AML-193 (cell line): ENCODE measurements at regions not wholly inside any gene's neighbourhood (a gene's known extent, or its start where the extent isn't known, plus 50 kb on each side); places are given as distances from the start of the nearest gene placed in this dataset.

Experiments used
- DNase-seq, 2 experiments: peaks; one replicate each; lab custom pipeline; 2025; lab: John Stamatoyannopoulos, UW

- DNase-seq, result no peak
Measured at GRCh38 chr4:181677621-181678020, 565.6 kb upstream of the TENM3 start.

- no peak for DNase-seq
Measured at GRCh38 chr4:181679754-181680153, 563.4 kb upstream of the TENM3 start.

- DNase-seq, result no peak
Measured at GRCh38 chr4:181682367-181683047, 560.7 kb upstream of the TENM3 start.

- no peak for DNase-seq
Measured at GRCh38 chr4:181684310-181684709, 558.9 kb upstream of the TENM3 start.

DNA sequence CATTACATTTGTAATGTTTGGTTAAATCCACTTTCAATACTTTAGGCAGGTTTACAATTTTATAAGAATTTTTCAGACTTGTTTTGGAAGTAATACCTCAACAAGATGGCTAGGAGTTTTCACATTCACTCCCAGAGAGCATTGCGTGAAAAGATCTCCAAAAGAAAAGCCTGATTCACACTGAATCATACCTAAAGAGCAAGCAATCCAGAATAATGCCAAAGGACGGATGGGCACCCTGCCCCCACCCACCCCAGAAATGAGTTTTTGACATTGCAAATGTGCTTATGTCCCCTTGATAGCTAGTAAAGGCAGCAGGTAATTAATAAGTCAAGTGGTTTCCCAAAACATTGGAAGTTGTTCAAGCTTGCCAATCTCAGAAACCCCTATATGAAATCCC lies 557.7 kb upstream of the TENM3 start:
- no peak for DNase-seq

DNA sequence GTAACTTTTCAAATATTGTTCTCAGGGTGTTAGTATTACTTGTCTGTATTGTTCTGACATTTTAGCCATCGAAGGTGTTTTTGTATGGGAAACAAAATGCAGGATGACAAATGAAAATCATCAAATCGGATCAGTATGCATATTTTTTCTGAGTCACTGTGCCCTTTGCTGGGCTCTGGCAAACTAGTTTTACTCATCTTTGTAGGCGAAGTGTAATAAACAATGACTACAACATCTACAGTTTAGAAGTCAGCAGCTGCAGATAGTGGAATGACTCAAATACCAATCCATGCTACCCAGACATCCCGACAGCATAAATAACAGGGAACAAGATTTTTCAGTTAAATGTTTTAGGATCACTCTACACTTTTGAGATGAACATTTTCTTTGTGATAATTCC lies 557.3 kb upstream of the TENM3 start:
- no peak for DNase-seq

DNA sequence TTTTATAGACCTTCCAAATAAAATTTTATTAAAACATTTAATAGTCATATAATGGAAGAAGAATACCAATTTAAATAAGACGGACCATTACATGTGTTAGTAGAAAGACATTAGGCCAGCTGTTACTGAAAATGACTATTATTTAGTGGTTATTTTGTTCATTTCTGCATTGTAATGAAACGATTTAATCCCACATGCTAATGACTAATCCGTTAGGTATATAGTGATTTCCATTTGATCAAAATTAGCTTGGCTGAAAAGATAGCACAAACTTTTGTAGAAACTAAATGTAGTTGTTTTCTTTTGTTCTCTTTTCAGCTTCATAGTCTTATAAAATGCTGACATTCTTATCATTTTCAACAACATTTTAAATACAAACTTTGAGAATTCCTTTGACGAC lies 556.1 kb upstream of the TENM3 start:
- DNase-seq, result no peak

GRCh38 chr4:181688432-181688831 lies 554.8 kb upstream of the TENM3 start:
- DNase-seq, result no peak

DNA sequence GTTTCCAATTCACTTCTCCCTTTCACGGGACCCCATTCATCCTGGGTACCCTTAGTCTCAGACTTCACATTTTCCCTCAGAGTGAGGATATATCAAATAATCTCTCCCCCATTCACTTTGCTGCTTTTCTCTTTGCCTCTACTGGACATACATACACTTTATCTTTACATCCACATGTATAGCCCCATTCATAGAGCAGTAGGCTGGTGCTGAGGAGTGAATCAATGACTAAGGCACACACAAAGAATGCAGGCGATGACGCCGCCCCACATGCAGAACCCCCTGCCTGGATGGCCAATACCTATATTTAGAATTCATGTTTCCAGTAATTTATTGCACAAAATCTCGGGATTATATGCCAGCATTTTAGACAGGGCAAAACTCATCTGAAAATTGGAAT lies 554.3 kb upstream of the TENM3 start:
- DNase-seq, result no peak

DNA sequence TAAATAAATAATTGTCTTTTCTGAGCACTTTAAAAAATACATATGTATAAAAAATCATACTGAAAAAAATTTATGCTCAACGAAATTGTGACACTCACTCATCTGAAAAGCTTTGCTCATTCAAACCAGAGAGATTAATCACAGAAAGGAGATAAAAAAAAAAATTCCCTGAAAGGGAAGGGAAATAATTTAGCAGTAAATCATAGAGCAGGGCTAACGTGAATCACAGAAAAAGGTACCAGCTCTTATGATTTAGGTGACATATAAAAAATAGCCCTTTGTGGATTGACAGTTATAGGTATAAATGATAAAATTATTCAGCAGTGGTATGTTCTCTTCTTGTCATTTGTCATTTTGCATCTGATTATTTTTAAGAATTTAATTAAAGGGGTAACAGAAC lies 552.7 kb upstream of the TENM3 start:
- DNase-seq, result no peak

- no peak for DNase-seq
Measured at GRCh38 chr4:181692965-181693364, 550.2 kb upstream of the TENM3 start.

- no peak for DNase-seq
Measured at GRCh38 chr4:181693517-181693916, 549.7 kb upstream of the TENM3 start.

DNA sequence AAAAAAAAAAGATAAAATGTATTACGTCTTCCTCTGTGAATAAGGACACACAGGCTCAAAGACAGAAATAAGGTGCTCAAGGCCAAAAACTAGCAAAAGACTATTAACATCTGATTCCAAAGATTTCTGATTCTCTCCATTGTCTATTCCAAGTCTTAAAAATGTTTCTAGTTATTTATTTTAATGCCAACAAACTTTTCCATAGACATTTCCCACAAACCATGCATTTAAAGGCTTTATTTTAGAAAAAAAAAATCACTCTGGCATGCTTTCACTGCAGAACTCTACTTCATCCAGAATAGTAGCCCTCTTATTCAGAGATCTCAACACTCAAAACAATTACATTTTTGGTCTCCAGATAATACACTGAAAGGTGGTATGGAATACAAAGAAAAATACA lies 545.0 kb upstream of the TENM3 start:
- no peak for DNase-seq

GRCh38 chr4:181701214-181701613 lies 542.0 kb upstream of the TENM3 start:
- DNase-seq, result no peak

- DNase-seq, result no peak
Measured at GRCh38 chr4:181701894-181702293, 541.3 kb upstream of the TENM3 start.

GRCh38 chr4:181702864-181703495 lies 540.2 kb upstream of the TENM3 start:
- no peak for DNase-seq

GRCh38 chr4:181710143-181710542 lies 533.1 kb upstream of the TENM3 start:
- DNase-seq, result no peak

- DNase-seq, result no peak
Measured at GRCh38 chr4:181711387-181711786, 531.8 kb upstream of the TENM3 start.

GRCh38 chr4:181728305-181728966 lies 514.8 kb upstream of the TENM3 start:
- DNase-seq, result no peak

DNA sequence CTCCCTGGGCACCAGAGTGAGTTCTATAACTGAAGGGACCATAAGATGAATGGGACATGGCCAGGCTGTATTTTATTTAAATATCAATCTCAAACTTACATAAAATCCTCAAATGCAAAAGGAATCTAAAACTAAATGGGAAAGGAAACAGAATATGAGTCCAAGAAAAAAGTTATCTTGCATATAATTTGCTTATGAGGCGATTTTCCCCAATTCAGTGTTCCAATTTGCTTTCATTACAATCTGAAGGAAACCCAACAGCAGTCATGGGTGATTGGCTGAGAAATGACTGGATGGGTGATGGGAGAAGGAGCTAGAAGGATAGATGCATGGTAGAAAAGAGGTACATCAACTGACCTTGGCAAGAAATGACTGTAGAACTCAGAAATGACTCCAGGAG lies 511.3 kb upstream of the TENM3 start:
- no peak for DNase-seq

DNA sequence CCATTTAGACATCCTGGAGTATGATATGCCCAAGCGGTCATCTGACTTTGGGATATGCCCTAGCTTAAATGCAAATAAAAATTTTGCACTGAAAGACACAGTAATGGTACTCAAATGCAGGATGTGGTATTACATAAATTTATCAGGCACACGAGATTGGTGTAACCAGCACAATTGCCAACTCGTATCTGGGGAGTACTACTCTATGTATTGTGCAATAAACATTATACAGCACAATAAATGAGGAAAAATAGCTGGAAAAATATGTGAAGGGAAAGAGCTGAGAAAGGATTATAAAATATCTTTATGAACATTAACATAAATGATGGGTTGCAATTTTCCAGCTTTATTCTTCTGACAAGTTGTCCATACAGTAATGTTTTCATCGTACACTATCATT lies 505.5 kb upstream of the TENM3 start:
- no peak for DNase-seq

GRCh38 chr4:181739031-181739430 lies 504.2 kb upstream of the TENM3 start:
- DNase-seq, result no peak

DNA sequence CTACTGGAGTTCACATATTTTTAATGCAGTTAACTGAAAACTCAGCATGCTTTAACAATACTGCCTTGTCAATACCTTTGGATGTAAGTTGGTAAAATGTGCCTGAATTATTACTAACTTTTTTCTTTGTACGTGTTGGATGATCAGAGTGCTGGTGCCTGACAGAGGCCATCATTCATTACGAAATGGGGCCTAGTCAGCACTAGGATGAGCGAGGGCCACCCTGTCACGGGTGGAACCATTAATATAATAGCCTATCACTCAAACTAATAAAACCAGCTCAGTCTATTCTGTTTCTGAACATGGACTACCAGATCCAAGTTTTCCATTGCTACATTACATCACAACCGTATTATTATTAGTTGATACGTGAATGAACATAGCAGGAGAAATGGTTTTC lies 501.7 kb upstream of the TENM3 start:
- no peak for DNase-seq
